ENCODE measurements at regions not wholly inside any gene's neighbourhood (a gene's known extent, or its start where the extent isn't known, plus 50 kb on each side); places are given as distances from the start of the nearest gene placed in this dataset.

DNA sequence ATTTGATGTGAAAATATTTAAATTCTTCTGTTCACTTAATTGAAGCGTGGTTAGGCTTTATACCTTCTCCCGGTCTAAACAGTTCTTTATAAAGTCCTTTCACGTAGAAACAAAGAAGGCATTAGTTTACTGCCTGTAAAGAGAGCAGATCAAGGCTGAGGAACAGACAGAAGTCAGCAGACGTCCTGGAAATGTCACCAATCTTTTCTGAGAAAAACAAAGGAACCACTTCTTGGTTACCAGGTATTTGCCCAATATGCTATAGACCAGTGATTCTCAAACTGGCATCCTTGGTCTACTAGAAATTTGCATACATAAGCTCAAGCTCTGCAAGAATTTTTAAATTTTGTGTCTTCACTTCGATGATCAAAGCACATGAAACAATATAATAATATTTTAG, 89.2 kb upstream of the STK17B start:
- Histone ChIP-seq H3K9me3 (ENCODE audit: low read depth, low read length) (no peaks in the 10 kb centered on the region), H3K27me3 (ENCODE audit: insufficient read depth, low read length) (no peaks in the 10 kb centered on the region), H3K4me3 (ENCODE audit: low read length) (no peak overlapping the region), H3K4me1 (ENCODE audit: insufficient read depth, low read length) (peaks cover 46% of the 10 kb centered on the region)

GRCh38 chr2:196262606-196263005, 91.2 kb upstream of the STK17B start:
- no peaks in the 10 kb centered on the region for H3K27me3 ChIP-seq (ENCODE audit: insufficient read depth, low read length)
- H3K9me3 ChIP-seq (ENCODE audit: low read depth, low read length) = no peaks in the 10 kb centered on the region
- H3K4me1 ChIP-seq (ENCODE audit: insufficient read depth, low read length) = peaks cover 56% of the 10 kb centered on the region
- no peak overlapping the region for H3K4me3 ChIP-seq (ENCODE audit: low read length)

GRCh38 chr2:196263181-196263747, 91.9 kb upstream of the STK17B start:
- H3K4me1 ChIP-seq (ENCODE audit: insufficient read depth, low read length) = peaks cover 62% of the 10 kb centered on the region
- no peaks in the 10 kb centered on the region for H3K27me3 ChIP-seq (ENCODE audit: insufficient read depth, low read length)
- H3K4me3 ChIP-seq (ENCODE audit: low read length) = no peak overlapping the region
- H3K9me3 ChIP-seq (ENCODE audit: low read depth, low read length) = no peaks in the 10 kb centered on the region

- Histone ChIP-seq H3K4me3 (ENCODE audit: low read length) (no peak overlapping the region), H3K27me3 (ENCODE audit: insufficient read depth, low read length) (no peaks in the 10 kb centered on the region), H3K4me1 (ENCODE audit: insufficient read depth, low read length) (peaks cover 62% of the 10 kb centered on the region), H3K9me3 (ENCODE audit: low read depth, low read length) (no peaks in the 10 kb centered on the region)
Measured at GRCh38 chr2:196266351-196266750, 95.0 kb upstream of the STK17B start.

DNA sequence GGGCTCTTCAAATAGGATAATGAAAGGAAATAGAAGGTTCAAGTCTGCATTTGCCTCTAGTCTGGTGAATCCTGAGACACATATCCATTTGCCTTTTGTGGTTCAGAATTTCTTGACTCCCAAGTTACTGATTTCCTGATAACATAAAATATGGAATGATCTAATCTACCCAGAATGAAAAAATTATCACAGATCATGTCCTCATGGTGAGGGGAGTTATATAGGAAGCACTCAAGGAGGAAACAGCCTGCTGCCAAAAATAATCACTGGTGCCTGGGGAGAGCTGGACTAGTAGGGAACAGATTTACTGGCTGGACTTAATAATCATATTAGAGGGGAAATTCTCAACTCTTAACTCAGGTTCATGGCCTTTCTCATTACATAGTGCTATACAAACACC, 95.5 kb upstream of the STK17B start:
- Histone ChIP-seq H3K27me3 (ENCODE audit: insufficient read depth, low read length) (no peaks in the 10 kb centered on the region), H3K4me1 (ENCODE audit: insufficient read depth, low read length) (peaks cover 63% of the 10 kb centered on the region), H3K4me3 (ENCODE audit: low read length) (no peak overlapping the region), H3K9me3 (ENCODE audit: low read depth, low read length) (no peaks in the 10 kb centered on the region)

- H3K4me3 ChIP-seq (ENCODE audit: low read length) = no peak overlapping the region
- H3K4me1 ChIP-seq (ENCODE audit: insufficient read depth, low read length) = peaks cover 52% of the 10 kb centered on the region
Measured at GRCh38 chr2:196268025-196268424, 96.6 kb upstream of the STK17B start.

DNA sequence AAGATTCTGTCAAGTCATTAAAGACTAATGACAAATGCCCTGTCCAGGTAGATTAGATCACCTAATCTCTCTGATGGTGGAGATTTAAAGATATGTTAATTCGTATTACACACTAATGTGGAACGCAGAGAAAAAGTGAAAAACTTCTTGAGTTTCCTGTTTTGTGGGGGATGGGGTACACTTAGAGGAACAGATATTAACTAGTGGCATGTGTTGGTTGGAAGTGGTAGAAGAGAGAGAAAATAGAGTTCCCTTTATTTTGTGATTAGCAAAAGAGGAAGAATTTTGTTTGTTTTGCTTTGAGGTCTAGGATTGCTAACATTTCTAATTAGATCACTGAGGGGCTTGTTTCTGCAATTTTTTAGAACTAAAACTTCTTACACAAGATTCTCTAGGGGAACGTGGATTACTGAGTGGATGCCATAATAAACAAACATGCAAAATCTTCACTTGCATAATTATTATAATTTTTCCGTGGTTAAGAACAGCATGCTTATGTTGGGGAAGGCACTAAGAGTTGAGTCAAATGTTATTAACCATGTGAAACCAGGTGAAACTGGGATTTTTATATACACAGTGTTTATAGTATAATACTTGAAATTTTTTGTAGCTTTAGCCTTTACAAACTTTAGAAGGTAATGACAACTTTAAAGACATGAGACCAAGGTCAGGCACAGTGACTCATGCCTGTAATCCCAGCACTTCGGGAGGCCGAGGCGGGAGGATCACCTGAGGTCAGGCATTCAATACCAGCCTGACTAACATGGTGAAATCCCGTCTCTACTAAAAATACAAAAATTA, 97.4 kb upstream of the STK17B start:
- Histone ChIP-seq H3K27me3 (ENCODE audit: insufficient read depth, low read length) (no peaks in the 10 kb centered on the region), H3K4me1 (ENCODE audit: insufficient read depth, low read length) (peaks cover 46% of the 10 kb centered on the region), H3K4me3 (ENCODE audit: low read length) (no peak overlapping the region), H3K9me3 (ENCODE audit: low read depth, low read length) (no peaks in the 10 kb centered on the region)

More at GRCh38 chr2:196268025-196268424, 96.6 kb upstream of the STK17B start:
- Histone ChIP-seq H3K27me3 (ENCODE audit: insufficient read depth, low read length) (no peaks in the 10 kb centered on the region), H3K9me3 (ENCODE audit: low read depth, low read length) (no peaks in the 10 kb centered on the region)

DNA sequence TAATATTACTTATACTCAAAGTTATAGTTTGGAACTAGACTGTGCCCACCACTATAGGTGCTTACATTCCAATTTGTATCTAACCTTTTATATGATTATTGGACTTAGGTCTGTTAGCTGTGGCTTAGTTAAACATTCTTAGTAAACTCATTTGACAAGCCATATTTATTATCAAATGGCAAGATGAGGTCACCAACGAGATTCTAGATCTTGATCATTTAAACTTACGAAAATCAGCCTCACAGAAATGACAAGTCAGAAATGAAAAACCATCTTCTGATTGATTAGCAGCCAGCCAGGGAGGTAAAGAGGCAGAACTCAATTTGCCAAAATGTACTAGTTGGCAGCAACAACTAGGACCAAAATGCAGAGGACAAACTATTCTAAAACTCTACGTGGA, 100.4 kb upstream of the STK17B start:
- Histone ChIP-seq H3K27me3 (ENCODE audit: insufficient read depth, low read length) (no peaks in the 10 kb centered on the region), H3K4me1 (ENCODE audit: insufficient read depth, low read length) (peaks cover 62% of the 10 kb centered on the region), H3K4me3 (ENCODE audit: low read length) (no peak overlapping the region), H3K9me3 (ENCODE audit: low read depth, low read length) (no peaks in the 10 kb centered on the region)

DNA sequence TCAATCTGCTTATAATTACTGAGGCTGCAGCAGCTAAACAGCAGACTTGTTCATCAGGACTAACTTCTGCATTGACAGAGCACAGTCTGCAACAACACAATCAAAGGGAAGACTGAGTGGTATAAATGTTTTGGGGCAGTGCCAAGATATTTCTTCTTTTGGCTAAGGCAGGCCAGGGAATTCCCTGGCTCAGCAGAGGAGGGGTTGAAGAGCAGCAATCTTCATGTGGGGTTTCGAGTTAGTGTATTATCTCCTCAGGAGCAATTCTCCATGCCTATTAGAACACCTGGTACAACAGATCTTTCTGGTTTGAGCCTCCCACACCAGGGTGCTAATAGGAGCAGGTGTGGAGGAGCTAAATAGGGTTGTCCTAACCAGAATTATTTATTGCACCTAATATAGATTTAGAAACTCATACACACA, 103.0 kb upstream of the STK17B start:
- Histone ChIP-seq H3K9me3 (ENCODE audit: low read depth, low read length) (no peaks in the 10 kb centered on the region), H3K27me3 (ENCODE audit: insufficient read depth, low read length) (no peaks in the 10 kb centered on the region), H3K4me3 (ENCODE audit: low read length) (no peak overlapping the region)

GRCh38 chr2:196275646-196276352, 104.4 kb upstream of the STK17B start:
- Histone ChIP-seq H3K27me3 (ENCODE audit: insufficient read depth, low read length) (no peaks in the 10 kb centered on the region), H3K4me1 (ENCODE audit: insufficient read depth, low read length) (peaks cover 28% of the 10 kb centered on the region), H3K9me3 (ENCODE audit: low read depth, low read length) (no peaks in the 10 kb centered on the region), H3K4me3 (ENCODE audit: low read length) (no peak overlapping the region)

More for the DNA sequence above, 103.0 kb upstream of the STK17B start:
- peaks cover 37% of the 10 kb centered on the region for H3K4me1 ChIP-seq (ENCODE audit: insufficient read depth, low read length)

- Histone ChIP-seq H3K27me3 (ENCODE audit: insufficient read depth, low read length) (no peaks in the 10 kb centered on the region), H3K4me1 (ENCODE audit: insufficient read depth, low read length) (peaks cover 25% of the 10 kb centered on the region), H3K9me3 (ENCODE audit: low read depth, low read length) (no peaks in the 10 kb centered on the region), H3K4me3 (ENCODE audit: low read length) (no peak overlapping the region)
Measured at GRCh38 chr2:196276421-196276820, 105.0 kb upstream of the STK17B start.

GRCh38 chr2:196277002-196277401, 105.6 kb upstream of the STK17B start:
- Histone ChIP-seq H3K9me3 (ENCODE audit: low read depth, low read length) (no peaks in the 10 kb centered on the region), H3K4me3 (ENCODE audit: low read length) (no peak overlapping the region), H3K27me3 (ENCODE audit: insufficient read depth, low read length) (no peaks in the 10 kb centered on the region), H3K4me1 (ENCODE audit: insufficient read depth, low read length) (peaks cover 25% of the 10 kb centered on the region)

- Histone ChIP-seq H3K4me3 (ENCODE audit: low read length) (no peak overlapping the region), H3K27me3 (ENCODE audit: insufficient read depth, low read length) (no peaks in the 10 kb centered on the region), H3K9me3 (ENCODE audit: low read depth, low read length) (no peaks in the 10 kb centered on the region), H3K4me1 (ENCODE audit: insufficient read depth, low read length) (peaks cover 25% of the 10 kb centered on the region)
Measured at GRCh38 chr2:196278491-196278911, 107.1 kb upstream of the STK17B start.

- Histone ChIP-seq H3K27me3 (ENCODE audit: insufficient read depth, low read length) (no peaks in the 10 kb centered on the region), H3K9me3 (ENCODE audit: low read depth, low read length) (no peaks in the 10 kb centered on the region), H3K4me1 (ENCODE audit: insufficient read depth, low read length) (peaks cover 16% of the 10 kb centered on the region), H3K4me3 (ENCODE audit: low read length) (no peak overlapping the region)
Measured at GRCh38 chr2:196279541-196279940, 108.2 kb upstream of the STK17B start.

- H3K4me1 ChIP-seq (ENCODE audit: insufficient read depth, low read length) = peaks cover 8% of the 10 kb centered on the region
- H3K27me3 ChIP-seq (ENCODE audit: insufficient read depth, low read length) = no peaks in the 10 kb centered on the region
- H3K9me3 ChIP-seq (ENCODE audit: low read depth, low read length) = no peaks in the 10 kb centered on the region
- no peak overlapping the region for H3K4me3 ChIP-seq (ENCODE audit: low read length)
Measured at GRCh38 chr2:196284144-196284844, 112.9 kb upstream of the STK17B start.

Data from mononuclear cell (primary cell).